ENCODE measurements at regions not wholly inside any gene's neighbourhood (a gene's known extent, or its start where the extent isn't known, plus 50 kb on each side); places are given as distances from the start of the nearest gene placed in this dataset.
"Not testable (repeated sequence)": the region's sequence is repeated elsewhere in the genome, so short reads cannot be mapped to it uniquely, and the experiment has no call there.

GRCh38 chr5:82952326-82952725, 124.9 kb downstream of the TMEM167A start:
- no peak for DNase-seq

DNA sequence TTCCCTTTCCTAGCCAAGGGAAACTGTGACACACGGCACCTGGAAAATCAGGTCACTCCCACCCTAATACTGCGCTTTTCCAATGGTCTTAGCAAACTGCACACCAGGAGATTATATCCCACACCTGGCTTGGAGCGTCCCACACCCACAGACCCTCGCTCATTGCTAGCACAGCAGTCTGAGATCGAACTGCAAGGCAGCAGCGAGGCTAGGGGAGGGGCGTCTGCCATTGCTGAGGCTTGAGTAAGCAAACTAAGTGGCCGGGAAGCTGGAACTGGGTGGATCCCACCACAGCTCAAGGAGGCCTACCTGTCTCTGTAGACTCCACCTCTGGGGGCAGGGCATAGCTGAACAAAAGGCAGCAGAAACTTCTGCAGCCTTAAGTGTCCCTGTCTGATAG, 132.9 kb downstream of the TMEM167A start:
- not testable (repeated sequence) for DNase-seq

- DNase-seq, result no peak
Measured at GRCh38 chr5:82942083-82942881, 134.9 kb downstream of the TMEM167A start.

- peak; percentile 22 for DNase-seq
Measured at GRCh38 chr5:82938901-82939725, 138.1 kb downstream of the TMEM167A start.

DNA sequence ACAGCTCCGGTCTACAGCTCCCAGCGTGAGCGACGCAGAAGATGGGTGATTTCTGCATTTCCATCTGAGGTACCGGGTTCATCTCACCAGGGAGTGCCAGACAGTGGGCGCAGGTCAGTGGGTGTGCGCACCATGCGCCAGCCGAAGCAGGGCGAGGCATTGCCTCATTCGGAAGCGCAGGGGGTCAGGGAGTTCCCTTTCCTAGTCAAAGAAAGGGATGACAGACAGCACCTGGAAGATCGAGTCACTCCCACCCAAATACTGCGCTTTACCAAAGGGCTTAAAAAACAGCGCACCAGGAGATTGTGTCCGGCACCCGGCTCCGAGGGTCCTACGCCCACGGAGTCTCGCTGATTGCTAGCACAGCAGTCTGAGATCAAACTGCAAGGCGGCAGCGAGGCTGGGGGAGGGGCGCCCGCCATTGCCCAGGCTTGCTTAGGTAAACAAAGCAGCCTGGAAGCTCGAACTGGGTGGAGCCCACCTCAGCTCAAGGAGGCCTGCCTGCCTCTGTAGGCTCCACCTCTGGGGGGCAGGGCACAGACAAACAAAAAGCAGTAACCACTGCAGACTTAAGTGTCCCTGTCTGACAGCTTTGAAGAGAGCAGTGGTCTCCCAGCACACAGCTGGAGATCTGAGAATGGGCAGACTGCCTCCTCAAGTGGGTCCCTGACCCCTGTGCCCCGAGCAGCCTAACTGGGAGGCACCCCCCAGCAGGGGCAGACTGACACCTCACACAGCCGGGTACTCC, 144.5 kb downstream of the TMEM167A start:
- not testable (repeated sequence) for DNase-seq

- peak; percentile 32 for DNase-seq
Measured at GRCh38 chr5:82931110-82931509, 146.1 kb downstream of the TMEM167A start.

GRCh38 chr5:82925061-82925411, 152.2 kb downstream of the TMEM167A start:
- peak; percentile 12 for DNase-seq

- peak; percentile 9 for DNase-seq
Measured at GRCh38 chr5:82924226-82925060, 152.8 kb downstream of the TMEM167A start.

GRCh38 chr5:82922086-82922734, 155.0 kb downstream of the TMEM167A start:
- no peak for DNase-seq

DNA sequence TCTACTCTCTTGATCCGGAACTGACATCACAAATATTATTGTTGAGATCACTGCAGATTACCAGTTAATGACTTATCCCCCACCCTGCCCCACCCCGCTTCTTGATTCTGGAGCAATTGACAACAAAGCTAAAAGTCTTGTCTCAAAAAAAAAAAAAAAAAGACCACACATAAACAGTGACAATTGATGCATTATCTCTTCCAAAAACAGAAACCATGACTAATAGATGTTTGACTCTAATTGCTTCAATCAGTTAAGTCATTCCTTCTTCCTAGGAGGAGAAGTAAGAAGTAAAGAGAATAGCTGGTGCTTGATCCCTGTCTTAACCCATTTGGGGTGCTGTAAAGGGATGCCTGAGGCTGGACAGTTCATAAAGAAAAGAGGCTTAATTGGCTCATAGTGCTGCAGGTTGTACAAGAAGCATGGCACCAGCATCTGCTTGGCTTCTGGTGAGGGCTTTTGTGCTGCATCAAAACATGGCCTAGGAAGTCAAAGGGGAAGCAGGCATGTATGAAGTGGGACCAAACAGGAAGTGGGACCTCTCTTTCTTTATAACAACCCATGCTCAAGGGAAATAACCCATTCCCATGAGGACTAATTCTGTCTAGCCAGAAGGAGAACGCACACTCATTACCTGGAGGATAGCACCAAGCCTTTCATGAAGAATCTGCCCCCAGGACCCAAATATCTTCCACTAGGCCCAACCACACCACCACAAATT, 158.7 kb downstream of the TMEM167A start:
- DNase-seq, result no peak

DNA sequence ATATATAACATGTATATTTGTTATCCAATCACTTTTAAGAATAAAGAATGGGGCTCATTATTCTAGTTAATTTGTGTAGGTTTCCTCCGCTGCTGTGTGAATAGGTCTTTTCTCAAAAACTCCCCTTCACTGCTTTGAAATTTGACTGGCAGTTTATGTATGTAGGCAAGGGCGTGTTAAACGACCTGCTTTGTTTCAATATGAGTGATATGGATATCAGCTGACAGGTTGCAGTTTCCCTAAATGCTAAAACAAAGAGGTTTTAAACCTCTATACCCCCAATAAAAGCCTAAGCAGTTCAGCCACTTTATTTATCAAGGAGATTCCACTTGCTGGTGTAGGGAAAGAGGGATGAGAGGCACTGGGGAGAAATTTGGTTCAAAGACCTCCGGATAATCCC, 159.6 kb downstream of the TMEM167A start:
- no peak for DNase-seq

- DNase-seq, result no peak
Measured at GRCh38 chr5:82913971-82914370, 163.2 kb downstream of the TMEM167A start.

DNA sequence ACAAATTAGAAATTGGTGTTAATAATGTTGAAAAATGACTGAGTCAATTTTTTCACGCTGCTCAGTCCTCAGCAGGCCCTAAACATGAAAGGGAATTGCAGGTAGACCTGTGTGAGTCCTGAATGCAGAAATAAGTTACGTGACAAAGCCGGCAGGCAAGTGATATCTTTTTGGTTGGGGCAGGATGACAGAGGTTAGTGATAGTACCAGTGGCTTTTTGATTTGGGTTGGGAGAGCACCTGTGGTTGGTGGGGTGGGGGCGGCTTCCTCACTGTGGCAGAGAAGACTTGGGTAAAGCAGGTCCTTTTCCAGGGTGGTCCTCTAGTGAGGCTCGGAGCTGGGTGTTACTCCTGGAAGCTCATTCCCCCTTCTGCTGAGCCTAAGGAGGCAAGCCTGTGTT, 164.7 kb downstream of the TMEM167A start:
- DNase-seq, result no peak

GRCh38 chr5:82911910-82912309, 165.3 kb downstream of the TMEM167A start:
- peak; percentile 4 for DNase-seq

DNA sequence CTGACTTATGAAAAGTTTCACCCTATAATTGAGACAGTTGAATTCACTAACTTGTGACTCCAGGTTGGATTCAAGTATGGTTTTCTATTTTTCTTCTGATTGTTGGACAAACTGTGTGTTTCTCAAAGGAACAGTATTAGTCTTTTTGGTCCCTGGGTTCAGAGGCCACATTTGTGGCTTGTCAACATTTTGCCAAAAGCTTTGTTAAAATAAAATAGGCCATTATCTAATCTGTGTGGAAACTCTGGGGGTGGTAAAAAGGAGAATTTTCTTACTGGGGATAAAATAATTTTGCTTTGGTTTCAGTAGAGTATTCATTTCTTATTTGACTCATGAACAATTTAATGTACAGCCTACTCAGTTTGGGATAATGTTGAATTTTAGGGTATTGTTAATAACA, 166.3 kb downstream of the TMEM167A start:
- DNase-seq, result no peak

DNA sequence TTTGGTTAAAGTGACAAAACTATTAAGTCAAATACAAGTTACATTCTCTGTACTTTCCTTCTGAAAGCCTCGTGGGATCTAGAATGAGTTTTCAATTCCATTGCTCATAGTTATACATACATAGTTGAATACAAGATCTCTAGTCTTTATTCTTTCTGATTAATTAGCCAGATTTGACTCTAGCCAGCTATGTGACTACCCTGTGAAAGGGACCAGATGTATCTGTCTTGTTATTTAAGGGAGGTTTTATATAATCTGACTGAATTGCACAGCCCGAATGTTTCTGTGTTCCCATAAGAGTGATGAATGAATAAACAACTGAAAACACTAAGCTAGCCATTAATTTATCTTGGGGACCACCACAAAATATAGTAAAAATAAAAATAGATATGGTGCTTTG, 166.7 kb downstream of the TMEM167A start:
- no peak for DNase-seq

DNA sequence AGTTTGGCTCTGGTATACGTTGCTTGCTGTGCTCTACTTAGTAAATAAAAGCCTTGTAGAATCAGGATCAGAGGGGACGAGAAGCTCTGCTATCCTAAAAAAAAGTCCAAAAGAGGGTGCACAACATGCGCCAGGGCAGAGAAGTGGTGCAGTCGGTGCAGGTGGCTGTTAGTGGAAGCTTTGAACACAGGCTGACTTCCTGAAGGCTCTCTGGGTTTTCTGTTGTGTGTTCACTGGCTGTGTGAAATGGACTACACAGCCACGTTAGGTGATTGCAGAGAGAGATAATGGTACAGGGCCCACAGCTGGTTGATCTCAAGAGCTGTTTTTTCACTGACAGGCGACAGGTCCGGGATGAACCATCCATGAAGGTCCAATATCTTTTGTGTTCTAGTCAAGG, 167.4 kb downstream of the TMEM167A start:
- DNase-seq, result no peak

- no peak for DNase-seq
Measured at GRCh38 chr5:82905986-82906385, 171.2 kb downstream of the TMEM167A start.

DNA sequence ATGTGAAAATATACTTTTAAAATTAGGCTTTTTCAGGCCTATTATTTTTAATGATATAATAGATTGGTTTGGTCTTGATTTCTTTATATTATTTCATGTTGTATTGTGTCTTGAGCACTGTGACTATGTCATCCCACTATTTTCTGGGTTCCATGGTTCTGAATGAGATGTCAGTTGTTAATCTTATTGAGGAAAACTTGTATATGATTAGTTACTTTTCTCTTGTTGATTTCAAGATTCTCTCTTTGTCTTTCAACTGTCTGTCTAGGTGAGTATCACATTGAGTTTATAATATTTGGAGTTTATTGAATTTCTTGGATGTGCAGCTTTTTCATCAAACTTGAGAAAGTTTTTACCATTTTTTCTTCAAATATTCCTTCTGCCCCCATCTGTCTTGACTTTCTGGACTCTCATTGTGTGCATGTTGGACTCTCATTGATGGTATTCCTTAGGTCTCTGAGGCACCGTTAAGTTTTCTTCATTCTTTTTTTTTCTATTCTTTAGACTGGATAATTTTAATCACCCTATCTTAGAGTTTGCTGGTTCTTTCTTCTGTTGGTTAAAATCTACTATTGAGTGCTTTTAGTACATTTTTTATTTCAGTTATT, 175.8 kb downstream of the TMEM167A start:
- DNase-seq, result no peak

DNA sequence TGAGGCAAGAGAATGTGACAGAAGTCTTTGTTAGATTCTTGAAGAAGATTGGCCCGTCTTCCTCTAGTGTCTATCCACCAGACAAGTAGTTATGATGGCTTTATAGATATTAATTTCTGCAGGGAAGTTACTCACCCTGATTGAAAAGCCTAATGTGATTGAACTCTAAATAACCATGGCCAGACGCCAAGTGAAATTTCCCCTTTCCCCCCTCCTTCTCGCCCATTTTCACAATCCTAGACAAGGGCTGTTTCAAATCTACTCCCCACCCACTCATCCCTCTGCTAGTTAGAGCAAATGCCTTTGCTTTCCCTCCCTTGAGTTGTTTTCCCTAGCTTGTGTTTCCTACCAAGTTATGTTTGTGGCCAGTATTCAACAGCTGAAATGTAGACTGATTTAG, 182.5 kb downstream of the TMEM167A start:
- no peak for DNase-seq

GRCh38 chr5:82889088-82889487, 188.1 kb downstream of the TMEM167A start:
- no peak for DNase-seq
